ENCODE measurements at regions not wholly inside any gene's neighbourhood (a gene's known extent, or its start where the extent isn't known, plus 50 kb on each side); places are given as distances from the start of the nearest gene placed in this dataset.
"Not testable (repeated sequence)": the region's sequence is repeated elsewhere in the genome, so short reads cannot be mapped to it uniquely, and the experiment has no call there.

- H3K4me3 Mint-ChIP-seq; H3K36me3 Mint-ChIP-seq (ENCODE audit: low read depth); H3K4me1 Mint-ChIP-seq; H3K27me3 Mint-ChIP-seq; H3K27ac Mint-ChIP-seq; intact Hi-C loops (cut with DNase I, micrococcal nuclease); POLR2A ChIA-PET; DNase-seq; H3K9me3 Mint-ChIP-seq (ENCODE audit: low read depth); CTCF ChIA-PET; ATAC-seq: not testable (repeated sequence)
These were observed 63.8 kb downstream of the SPANXA1 start for GRCh38 chrX:141520750-141521149.

DNA sequence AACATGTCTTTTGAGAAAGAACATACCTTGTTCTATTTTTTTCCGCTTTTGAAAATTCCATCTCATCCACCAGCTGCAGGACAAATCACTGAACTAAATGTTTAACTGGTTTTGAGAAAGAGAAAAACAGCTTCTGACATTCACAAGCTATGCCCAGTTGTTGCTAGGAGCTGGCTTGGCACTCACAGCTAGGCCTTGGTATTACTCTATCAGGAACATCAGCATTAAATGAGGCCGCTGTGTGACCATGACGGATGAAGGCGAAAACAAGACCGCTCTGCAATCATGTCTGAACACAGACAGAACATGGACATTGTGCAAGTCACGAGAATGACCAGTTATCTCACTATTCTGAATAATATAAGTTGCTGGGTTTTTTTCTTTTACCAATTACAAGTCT is 108.8 kb downstream of the SPANXA1 start:
- H3K9me3 Mint-ChIP-seq (ENCODE audit: low read depth); H3K27me3 Mint-ChIP-seq; H3K36me3 Mint-ChIP-seq (ENCODE audit: low read depth); DNase-seq; ATAC-seq; POLR2A ChIA-PET; H3K4me3 Mint-ChIP-seq; CTCF ChIA-PET; H3K4me1 Mint-ChIP-seq; intact Hi-C loops (cut with DNase I, micrococcal nuclease); H3K27ac Mint-ChIP-seq: not testable (repeated sequence)

- Mint-ChIP-seq H3K4me1 (no peaks in the 10 kb centered on the region), H3K27ac (no peak overlapping the region), H3K27me3 (no peaks in the 10 kb centered on the region), H3K36me3 (ENCODE audit: low read depth) (no peaks in the 10 kb centered on the region), H3K4me3 (no peak overlapping the region), H3K9me3 (ENCODE audit: low read depth) (peaks cover 1% of the 10 kb centered on the region)
- ATAC-seq = no peak
- DNase-seq = no peak
- CTCF ChIA-PET = no interaction called here
- POLR2A ChIA-PET = no interaction called here
- intact Hi-C loops (cut with DNase I, micrococcal nuclease) = no loop called here
These were observed 115.1 kb downstream of the SPANXA1 start for GRCh38 chrX:141469469-141469868.

- Mint-ChIP-seq H3K27ac (no peak overlapping the region), H3K36me3 (ENCODE audit: low read depth) (no peaks in the 10 kb centered on the region), H3K4me3 (no peak overlapping the region), H3K27me3 (no peaks in the 10 kb centered on the region), H3K4me1 (no peaks in the 10 kb centered on the region), H3K9me3 (ENCODE audit: low read depth) (peaks cover 1% of the 10 kb centered on the region)
- ATAC-seq (no peak), DNase-seq (no peak)
- intact Hi-C loops (cut with DNase I, micrococcal nuclease) = no loop called here
- CTCF ChIA-PET = no interaction called here
- POLR2A ChIA-PET = no interaction called here
These were observed 115.6 kb downstream of the SPANXA1 start for GRCh38 chrX:141468940-141469339.

DNA sequence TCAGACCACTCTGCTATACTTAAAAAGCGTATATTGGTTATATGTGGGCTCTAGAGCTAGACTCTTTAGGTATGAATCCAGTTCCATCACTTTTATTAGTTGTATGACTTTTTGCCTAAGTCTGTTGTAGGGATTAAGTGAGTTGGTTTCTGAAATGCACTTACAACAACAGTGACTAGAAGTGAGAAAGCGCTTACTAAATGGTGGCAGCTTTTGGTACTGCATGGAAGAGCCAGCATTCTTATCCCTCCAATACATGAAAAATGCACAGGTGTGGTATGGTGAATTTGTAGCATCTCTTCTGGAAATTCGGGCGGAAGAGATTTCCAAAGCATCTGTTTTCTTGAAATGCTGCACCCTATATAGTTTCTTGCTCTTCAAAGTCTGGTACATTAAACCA is 117.1 kb downstream of the SPANXA1 start:
- no peaks in the 10 kb centered on the region for H3K36me3 Mint-ChIP-seq (ENCODE audit: low read depth)
- H3K9me3 Mint-ChIP-seq (ENCODE audit: low read depth) = peaks cover 1% of the 10 kb centered on the region
- no peak overlapping the region for H3K27ac Mint-ChIP-seq
- ChIA-PET POLR2A (no interaction called here), CTCF (no interaction called here)
- no peak for DNase-seq
- H3K4me3 Mint-ChIP-seq = no peak overlapping the region
- intact Hi-C loops (cut with DNase I, micrococcal nuclease) = no loop called here
- no peaks in the 10 kb centered on the region for H3K4me1 Mint-ChIP-seq
- no peaks in the 10 kb centered on the region for H3K27me3 Mint-ChIP-seq
- ATAC-seq = no peak

DNA sequence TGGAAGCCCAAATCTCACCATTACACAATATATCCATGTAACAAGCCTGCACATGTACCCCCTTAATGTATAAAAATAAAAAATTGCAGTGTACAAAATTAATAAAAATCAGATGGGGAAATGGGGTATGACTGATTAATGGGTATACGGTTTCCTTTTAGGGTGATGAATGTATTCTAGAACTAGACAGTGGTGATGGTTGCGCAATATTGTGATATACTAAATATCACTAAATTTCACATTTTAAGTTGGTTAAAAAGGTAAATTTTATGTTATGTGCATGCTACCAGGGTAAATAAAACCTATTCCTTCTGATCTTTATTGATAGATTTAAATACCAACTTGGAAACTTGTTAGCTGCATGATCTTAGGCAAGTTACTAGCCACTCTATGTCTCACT is 129.4 kb downstream of the SPANXA1 start:
- Mint-ChIP-seq H3K4me1 (no peaks in the 10 kb centered on the region), H3K4me3 (no peak overlapping the region), H3K27ac (no peak overlapping the region), H3K27me3 (no peaks in the 10 kb centered on the region), H3K9me3 (ENCODE audit: low read depth) (peaks cover 3% of the 10 kb centered on the region), H3K36me3 (ENCODE audit: low read depth) (no peaks in the 10 kb centered on the region)
- POLR2A ChIA-PET = no interaction called here
- DNase-seq (no peak), ATAC-seq (no peak)
- intact Hi-C loops (cut with DNase I, micrococcal nuclease) = no loop called here
- CTCF ChIA-PET = no interaction called here

DNA sequence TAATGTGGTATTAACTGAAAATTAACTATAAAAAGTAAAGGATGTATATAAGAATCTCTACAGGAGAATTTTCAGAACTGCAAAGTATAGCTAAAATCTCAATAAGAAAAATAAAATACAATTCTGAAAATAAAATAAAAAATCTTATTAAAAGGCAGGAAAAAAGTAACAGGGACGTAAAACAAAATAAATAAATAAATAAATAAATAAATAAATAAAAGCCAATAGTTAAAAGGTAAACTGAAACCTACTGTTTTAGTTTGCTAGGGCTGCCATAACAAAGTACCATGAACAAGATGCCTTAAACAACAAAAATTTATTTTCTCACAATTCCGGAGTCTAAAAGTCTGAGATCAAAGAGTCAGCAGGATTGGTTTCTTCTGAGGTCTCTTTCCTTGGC is 140.6 kb downstream of the SPANXA1 start:
- Mint-ChIP-seq H3K9me3 (ENCODE audit: low read depth) (peaks cover 2% of the 10 kb centered on the region), H3K36me3 (ENCODE audit: low read depth) (no peaks in the 10 kb centered on the region), H3K4me3 (no peak overlapping the region), H3K27me3 (no peaks in the 10 kb centered on the region), H3K27ac (no peak overlapping the region), H3K4me1 (no peaks in the 10 kb centered on the region)
- ChIA-PET CTCF (no interaction called here), POLR2A (no interaction called here)
- no peak for DNase-seq
- ATAC-seq = no peak
- intact Hi-C loops (cut with DNase I, micrococcal nuclease) = no loop called here

DNA sequence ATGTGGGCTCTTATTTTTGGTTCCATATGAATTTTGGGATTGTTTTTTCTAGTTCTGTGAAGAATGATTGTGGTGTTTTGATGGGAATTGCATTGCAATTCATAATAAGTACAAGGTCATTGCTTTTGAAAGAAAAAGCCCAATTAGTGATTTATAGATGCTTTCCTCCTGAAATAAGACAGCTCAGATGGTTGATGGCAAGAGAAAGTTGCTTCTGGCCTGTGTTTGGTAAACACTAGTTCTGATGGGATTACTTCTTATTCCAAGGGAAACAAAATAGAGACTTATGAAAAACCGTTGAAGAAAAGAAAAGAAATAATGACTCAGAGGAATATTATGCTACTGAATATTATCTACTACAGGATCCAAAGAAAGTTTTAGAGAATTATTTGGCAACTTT is 144.9 kb downstream of the SPANXA1 start:
- ATAC-seq = no peak
- Mint-ChIP-seq H3K27ac (no peak overlapping the region), H3K36me3 (ENCODE audit: low read depth) (no peaks in the 10 kb centered on the region), H3K27me3 (no peaks in the 10 kb centered on the region), H3K4me1 (no peaks in the 10 kb centered on the region), H3K4me3 (no peak overlapping the region), H3K9me3 (ENCODE audit: low read depth) (peaks cover 6% of the 10 kb centered on the region)
- no peak for DNase-seq
- POLR2A ChIA-PET = no interaction called here
- intact Hi-C loops (cut with DNase I, micrococcal nuclease) = loop anchor here in 1 of 2 experiments (5.0 kb wide), 1 partner anchor 52 kb away; no protein-coding TSS in a partner anchor
- CTCF ChIA-PET = no interaction called here

DNA sequence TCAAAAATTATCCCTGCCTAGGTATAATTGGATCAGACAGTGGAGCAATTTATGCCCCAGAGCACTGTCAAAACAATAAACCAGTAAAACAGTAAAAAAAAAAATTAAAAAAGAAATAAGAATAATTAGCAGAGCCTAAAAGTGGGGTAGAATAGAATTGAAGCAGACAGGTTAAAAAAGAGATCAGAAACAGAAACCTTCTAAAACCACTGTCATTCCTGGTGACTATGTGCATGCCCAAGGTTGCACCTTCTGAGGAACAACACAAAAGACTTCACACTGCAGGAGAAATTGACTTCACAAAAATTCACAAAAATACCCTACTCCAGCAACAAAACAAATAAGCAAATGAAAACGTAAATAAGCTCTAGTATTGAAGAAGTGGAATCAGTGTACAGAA is 168.6 kb downstream of the SPANXA1 start:
- intact Hi-C loops (cut with DNase I, micrococcal nuclease) = no loop called here
- H3K9me3 Mint-ChIP-seq (ENCODE audit: low read depth) = peaks cover 2% of the 10 kb centered on the region
- ATAC-seq (no peak), DNase-seq (no peak)
- no peak overlapping the region for H3K4me3 Mint-ChIP-seq
- no peaks in the 10 kb centered on the region for H3K4me1 Mint-ChIP-seq
- CTCF ChIA-PET = no interaction called here
- no peaks in the 10 kb centered on the region for H3K27me3 Mint-ChIP-seq
- POLR2A ChIA-PET = no interaction called here
- no peaks in the 10 kb centered on the region for H3K36me3 Mint-ChIP-seq (ENCODE audit: low read depth)
- H3K27ac Mint-ChIP-seq = no peak overlapping the region

DNA sequence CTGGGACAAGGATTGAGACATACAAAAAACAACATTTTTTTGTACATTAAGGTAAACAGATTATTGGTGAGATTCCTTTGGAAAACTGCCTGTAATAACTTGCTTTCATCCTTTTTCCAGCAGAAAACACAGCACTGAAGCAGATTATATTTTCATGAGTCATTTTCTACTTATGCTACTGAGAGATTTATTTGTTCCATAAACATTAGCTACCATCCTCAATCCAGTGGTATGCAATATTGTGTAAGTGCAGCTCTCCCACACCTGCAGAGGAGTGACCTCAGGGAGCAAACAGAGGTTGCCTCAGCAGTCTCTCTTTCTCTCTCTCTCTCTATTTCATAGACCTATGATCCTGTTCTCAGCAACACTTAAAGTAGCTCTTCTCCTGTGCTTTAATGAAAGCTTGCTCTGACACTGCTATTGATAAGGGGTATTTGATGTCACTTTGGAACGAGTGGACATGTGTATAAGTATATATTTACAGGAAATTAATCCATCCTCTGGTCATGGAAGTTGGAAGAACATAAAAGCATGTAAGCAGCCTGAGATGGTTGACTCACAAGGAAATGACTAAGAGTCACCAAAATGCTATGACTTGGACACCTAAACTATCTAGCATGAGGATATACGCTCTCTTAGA is 163.7 kb upstream of the SPANXC start:
- CTCF ChIA-PET = no interaction called here
- POLR2A ChIA-PET = no interaction called here
- Mint-ChIP-seq H3K4me3 (no peak overlapping the region), H3K9me3 (ENCODE audit: low read depth) (peaks cover 2% of the 10 kb centered on the region), H3K4me1 (no peaks in the 10 kb centered on the region), H3K27me3 (no peaks in the 10 kb centered on the region), H3K27ac (no peak overlapping the region), H3K36me3 (ENCODE audit: low read depth) (no peaks in the 10 kb centered on the region)
- DNase-seq (no peak), ATAC-seq (no peak)
- intact Hi-C loops (cut with DNase I, micrococcal nuclease) = no loop called here

DNA sequence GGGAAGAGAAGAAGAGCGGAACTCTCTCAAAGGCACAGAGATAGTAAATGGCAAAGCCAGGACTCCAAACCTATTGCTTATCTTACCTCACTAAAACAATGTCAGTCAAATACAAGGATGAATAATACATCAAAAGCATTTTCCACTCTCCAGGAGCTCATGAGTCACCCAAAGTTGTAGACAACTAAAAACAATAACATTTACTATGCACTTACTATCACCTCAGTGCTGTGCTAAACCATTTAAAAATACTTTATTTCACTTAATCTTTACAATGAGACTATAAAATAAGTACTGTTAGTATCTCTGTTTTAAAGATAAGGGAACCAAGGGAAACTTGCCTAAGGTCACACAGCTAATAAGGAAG is 163.2 kb upstream of the SPANXC start:
- Mint-ChIP-seq H3K9me3 (ENCODE audit: low read depth) (peaks cover 2% of the 10 kb centered on the region), H3K27ac (no peak overlapping the region), H3K27me3 (no peaks in the 10 kb centered on the region), H3K4me1 (no peaks in the 10 kb centered on the region), H3K36me3 (ENCODE audit: low read depth) (no peaks in the 10 kb centered on the region), H3K4me3 (no peak overlapping the region)
- intact Hi-C loops (cut with DNase I, micrococcal nuclease) = no loop called here
- no peak for ATAC-seq
- no peak for DNase-seq
- POLR2A ChIA-PET = no interaction called here
- CTCF ChIA-PET = no interaction called here

- CTCF ChIA-PET = no interaction called here
- POLR2A ChIA-PET = no interaction called here
- H3K36me3 Mint-ChIP-seq (ENCODE audit: low read depth) = no peaks in the 10 kb centered on the region
- H3K27me3 Mint-ChIP-seq = no peaks in the 10 kb centered on the region
- H3K4me1 Mint-ChIP-seq = no peaks in the 10 kb centered on the region
- no peak for ATAC-seq
- DNase-seq = no peak
- no peak overlapping the region for H3K27ac Mint-ChIP-seq
- intact Hi-C loops (cut with DNase I, micrococcal nuclease) = no loop called here
- peaks cover 2% of the 10 kb centered on the region for H3K9me3 Mint-ChIP-seq (ENCODE audit: low read depth)
- no peak overlapping the region for H3K4me3 Mint-ChIP-seq
These were observed 160.7 kb upstream of the SPANXC start for GRCh38 chrX:141402897-141403610.

GRCh38 chrX:141396536-141396935 is 154.2 kb upstream of the SPANXC start:
- intact Hi-C loops (cut with DNase I, micrococcal nuclease) = no loop called here
- no peak overlapping the region for H3K4me3 Mint-ChIP-seq
- peaks cover 7% of the 10 kb centered on the region for H3K9me3 Mint-ChIP-seq (ENCODE audit: low read depth)
- CTCF ChIA-PET = no interaction called here
- no peaks in the 10 kb centered on the region for H3K4me1 Mint-ChIP-seq
- no peak overlapping the region for H3K27ac Mint-ChIP-seq
- H3K36me3 Mint-ChIP-seq (ENCODE audit: low read depth) = no peaks in the 10 kb centered on the region
- no peak for DNase-seq
- POLR2A ChIA-PET = no interaction called here
- no peaks in the 10 kb centered on the region for H3K27me3 Mint-ChIP-seq
- no peak for ATAC-seq

All from activated CD4-positive, alpha-beta T cell treated with anti-CD3 and anti-CD28 coated beads for 36 hours (primary cell).